ENCODE measurements at regions not wholly inside any gene's neighbourhood (a gene's known extent, or its start where the extent isn't known, plus 50 kb on each side); places are given as distances from the start of the nearest gene placed in this dataset.

DNA sequence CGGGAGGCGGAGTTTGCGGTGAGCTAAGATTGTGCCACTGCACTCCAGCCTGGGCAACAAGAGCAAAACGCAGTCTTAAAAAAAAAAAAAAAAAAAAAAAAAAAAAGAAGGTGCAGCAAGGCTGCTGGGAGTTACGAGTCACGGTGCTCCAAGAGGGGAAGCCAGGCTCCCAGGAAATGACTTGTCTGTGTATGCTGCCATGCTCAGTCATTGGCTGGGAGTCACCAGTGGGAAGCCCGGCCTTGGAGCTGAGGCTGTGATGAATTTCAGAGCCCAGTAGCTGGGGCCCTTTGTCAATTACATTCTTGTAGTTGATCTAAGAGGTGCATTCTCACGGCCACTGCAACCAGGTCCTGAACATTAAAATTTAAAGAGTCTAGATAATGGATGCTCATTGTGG is 1105.1 kb upstream of the TENM3 start:
- Histone ChIP-seq H3K27me3 (no peaks in the 10 kb centered on the region), H3K27ac (no peak overlapping the region), H3K4me1 (ENCODE audit: control insufficient read depth in 1 of 2, insufficient read depth in 1 of 2, low read depth in 1 of 2, low read length in 1 of 2) (no peaks in the 10 kb centered on the region), H3K9me3 (no peaks in the 10 kb centered on the region), H3K4me3 (ENCODE audit: low read depth in 1 of 2, low read length in 1 of 2) (no peak overlapping the region), H3K36me3 (no peaks in the 10 kb centered on the region)
- TF ChIP-seq, protein P1, sequence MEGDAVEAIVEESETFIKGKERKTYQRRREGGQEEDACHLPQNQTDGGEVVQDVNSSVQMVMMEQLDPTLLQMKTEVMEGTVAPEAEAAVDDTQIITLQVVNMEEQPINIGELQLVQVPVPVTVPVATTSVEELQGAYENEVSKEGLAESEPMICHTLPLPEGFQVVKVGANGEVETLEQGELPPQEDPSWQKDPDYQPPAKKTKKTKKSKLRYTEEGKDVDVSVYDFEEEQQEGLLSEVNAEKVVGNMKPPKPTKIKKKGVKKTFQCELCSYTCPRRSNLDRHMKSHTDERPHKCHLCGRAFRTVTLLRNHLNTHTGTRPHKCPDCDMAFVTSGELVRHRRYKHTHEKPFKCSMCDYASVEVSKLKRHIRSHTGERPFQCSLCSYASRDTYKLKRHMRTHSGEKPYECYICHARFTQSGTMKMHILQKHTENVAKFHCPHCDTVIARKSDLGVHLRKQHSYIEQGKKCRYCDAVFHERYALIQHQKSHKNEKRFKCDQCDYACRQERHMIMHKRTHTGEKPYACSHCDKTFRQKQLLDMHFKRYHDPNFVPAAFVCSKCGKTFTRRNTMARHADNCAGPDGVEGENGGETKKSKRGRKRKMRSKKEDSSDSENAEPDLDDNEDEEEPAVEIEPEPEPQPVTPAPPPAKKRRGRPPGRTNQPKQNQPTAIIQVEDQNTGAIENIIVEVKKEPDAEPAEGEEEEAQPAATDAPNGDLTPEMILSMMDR (IDR thresholded peaks at IDR 0.05): no peak

DNA sequence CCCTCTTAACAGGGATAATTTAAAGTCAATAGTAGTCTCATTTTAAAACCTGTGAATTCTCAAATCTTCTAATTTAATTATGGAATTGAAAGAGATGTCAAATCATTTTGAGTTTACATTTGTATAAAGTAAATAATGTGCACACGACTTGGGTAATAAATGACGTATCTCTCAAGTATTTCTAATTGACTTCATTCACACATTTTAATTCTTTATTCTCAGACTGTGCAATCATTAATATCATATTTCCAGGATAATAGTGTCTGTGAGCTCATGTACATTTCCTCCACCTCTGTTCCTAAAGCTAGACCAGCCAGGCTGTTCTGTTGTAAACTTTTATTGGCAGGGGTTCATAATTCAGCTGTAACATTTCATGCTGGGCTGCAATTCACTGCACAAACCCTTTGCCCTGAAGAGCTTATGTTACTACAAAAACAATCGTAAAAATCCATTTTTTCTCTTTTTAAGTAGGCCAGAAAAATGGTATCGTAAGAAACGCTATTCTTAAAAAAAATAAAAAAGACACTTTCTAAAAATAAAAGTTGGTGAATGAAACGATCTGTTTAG is 1103.1 kb upstream of the TENM3 start:
- no peaks in the 10 kb centered on the region for H3K36me3 ChIP-seq
- no peaks in the 10 kb centered on the region for H3K4me1 ChIP-seq (ENCODE audit: control insufficient read depth in 1 of 2, insufficient read depth in 1 of 2, low read depth in 1 of 2, low read length in 1 of 2)
- H3K4me3 ChIP-seq (ENCODE audit: low read depth in 1 of 2, low read length in 1 of 2): no peak overlapping the region
- H3K9me3 ChIP-seq: no peaks in the 10 kb centered on the region
- no peaks in the 10 kb centered on the region for H3K27me3 ChIP-seq
- no peak overlapping the region for H3K27ac ChIP-seq
- TF ChIP-seq, protein P1 (IDR thresholded peaks at IDR 0.05): no peak

DNA sequence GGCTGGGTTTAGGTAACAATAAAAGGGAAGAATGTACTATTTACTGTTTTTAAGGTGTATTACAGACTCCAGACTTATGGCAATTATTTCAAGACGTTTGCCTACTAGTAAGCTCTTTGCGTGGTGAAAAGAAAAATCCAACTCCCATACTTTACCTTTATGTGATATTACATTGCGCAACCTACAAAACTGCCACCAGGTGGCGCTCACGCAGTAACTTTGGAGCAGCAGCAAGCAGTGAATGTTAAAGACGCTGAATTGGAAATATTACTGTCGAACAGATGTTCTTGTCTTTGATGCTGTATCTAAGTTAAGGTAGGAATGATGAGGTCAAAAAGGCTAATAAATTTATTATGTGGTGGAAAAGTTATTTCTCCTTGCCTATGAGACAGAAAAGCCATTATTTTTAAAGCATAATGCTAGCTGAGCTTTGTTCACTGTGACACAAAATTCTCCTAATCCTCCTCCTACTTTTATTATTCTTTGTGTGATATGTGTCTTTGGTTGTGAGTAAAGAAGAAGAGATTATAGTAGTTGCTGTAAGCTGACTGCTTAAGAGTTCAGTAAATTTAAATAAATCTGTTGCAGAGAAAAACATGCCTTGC is 1099.8 kb upstream of the TENM3 start:
- Histone ChIP-seq H3K27me3 (no peaks in the 10 kb centered on the region), H3K27ac (no peak overlapping the region), H3K36me3 (no peaks in the 10 kb centered on the region), H3K4me1 (ENCODE audit: control insufficient read depth in 1 of 2, insufficient read depth in 1 of 2, low read depth in 1 of 2, low read length in 1 of 2) (no peaks in the 10 kb centered on the region), H3K9me3 (no peaks in the 10 kb centered on the region), H3K4me3 (ENCODE audit: low read depth in 1 of 2, low read length in 1 of 2) (no peak overlapping the region)
- TF ChIP-seq, protein P1 (IDR thresholded peaks at IDR 0.05): peak; percentile 65

DNA sequence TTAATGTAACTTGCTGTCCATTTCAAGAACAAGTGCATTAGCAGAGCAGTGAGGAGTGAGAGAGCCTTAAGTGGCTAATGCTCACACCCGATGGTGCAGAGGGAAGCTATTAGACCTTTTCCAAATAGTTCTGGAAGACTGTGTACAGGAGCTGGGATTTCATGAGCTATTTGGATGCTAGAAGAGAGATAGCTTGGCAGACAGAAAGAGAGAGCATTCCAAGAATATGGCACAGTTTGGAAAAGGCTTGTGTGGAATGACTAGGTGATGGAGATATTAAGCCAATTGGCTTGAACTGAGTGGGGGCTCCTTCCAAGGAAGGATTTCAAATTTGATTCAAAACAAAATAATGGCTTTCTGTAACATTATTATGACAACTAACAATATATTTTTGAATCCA is 1097.2 kb upstream of the TENM3 start:
- Histone ChIP-seq H3K27me3 (no peaks in the 10 kb centered on the region), H3K36me3 (no peaks in the 10 kb centered on the region), H3K4me1 (ENCODE audit: control insufficient read depth in 1 of 2, insufficient read depth in 1 of 2, low read depth in 1 of 2, low read length in 1 of 2) (no peaks in the 10 kb centered on the region), H3K4me3 (ENCODE audit: low read depth in 1 of 2, low read length in 1 of 2) (no peak overlapping the region), H3K9me3 (no peaks in the 10 kb centered on the region), H3K27ac (no peak overlapping the region)
- TF ChIP-seq, protein P1 (IDR thresholded peaks at IDR 0.05): no peak

DNA sequence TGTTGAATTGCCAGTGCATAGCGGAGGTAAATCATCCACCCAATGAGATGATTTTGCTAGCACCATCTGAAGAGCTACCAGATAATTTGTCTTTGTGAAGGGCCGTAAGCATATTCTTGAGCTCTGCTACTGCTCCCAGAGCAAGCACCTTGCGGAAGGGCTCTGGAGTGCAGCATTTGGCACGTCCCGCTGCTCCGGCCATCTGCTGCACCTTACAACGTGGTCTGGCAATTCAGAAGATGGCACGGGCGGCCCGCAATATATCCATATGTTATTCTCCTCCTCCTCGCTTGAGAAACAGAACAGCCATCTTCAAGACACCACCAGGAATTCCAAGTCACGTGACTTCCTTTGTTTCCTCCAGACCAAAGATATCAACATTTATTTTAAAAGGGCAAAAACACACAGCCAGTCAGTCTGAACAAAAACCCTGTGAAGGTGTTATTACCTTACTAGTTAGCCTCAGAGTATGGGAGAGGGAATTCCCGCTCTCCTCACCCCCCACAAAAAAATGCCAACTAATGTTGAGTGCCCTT is 1095.7 kb upstream of the TENM3 start:
- H3K4me1 ChIP-seq (ENCODE audit: control insufficient read depth in 1 of 2, insufficient read depth in 1 of 2, low read depth in 1 of 2, low read length in 1 of 2): no peaks in the 10 kb centered on the region
- no peaks in the 10 kb centered on the region for H3K36me3 ChIP-seq
- H3K9me3 ChIP-seq: no peaks in the 10 kb centered on the region
- TF ChIP-seq, protein P1 (IDR thresholded peaks at IDR 0.05): no peak
- no peak overlapping the region for H3K27ac ChIP-seq
- H3K4me3 ChIP-seq (ENCODE audit: low read depth in 1 of 2, low read length in 1 of 2): no peak overlapping the region
- no peaks in the 10 kb centered on the region for H3K27me3 ChIP-seq
